ENCODE measurements at regions not wholly inside any gene's neighbourhood (a gene's known extent, or its start where the extent isn't known, plus 50 kb on each side); places are given as distances from the start of the nearest gene placed in this dataset.

- Histone ChIP-seq H3K27ac (no peak overlapping the region), H3K4me3 (ENCODE audit: low read depth, low read length) (no peak overlapping the region), H3K27me3 (ENCODE audit: insufficient read depth, low read depth, severe bottlenecking) (no peaks in the 10 kb centered on the region), H3K9me3 (ENCODE audit: severe bottlenecking) (no peaks in the 10 kb centered on the region), H3K36me3 (no peaks in the 10 kb centered on the region)
- TF ChIP-seq, protein P1, sequence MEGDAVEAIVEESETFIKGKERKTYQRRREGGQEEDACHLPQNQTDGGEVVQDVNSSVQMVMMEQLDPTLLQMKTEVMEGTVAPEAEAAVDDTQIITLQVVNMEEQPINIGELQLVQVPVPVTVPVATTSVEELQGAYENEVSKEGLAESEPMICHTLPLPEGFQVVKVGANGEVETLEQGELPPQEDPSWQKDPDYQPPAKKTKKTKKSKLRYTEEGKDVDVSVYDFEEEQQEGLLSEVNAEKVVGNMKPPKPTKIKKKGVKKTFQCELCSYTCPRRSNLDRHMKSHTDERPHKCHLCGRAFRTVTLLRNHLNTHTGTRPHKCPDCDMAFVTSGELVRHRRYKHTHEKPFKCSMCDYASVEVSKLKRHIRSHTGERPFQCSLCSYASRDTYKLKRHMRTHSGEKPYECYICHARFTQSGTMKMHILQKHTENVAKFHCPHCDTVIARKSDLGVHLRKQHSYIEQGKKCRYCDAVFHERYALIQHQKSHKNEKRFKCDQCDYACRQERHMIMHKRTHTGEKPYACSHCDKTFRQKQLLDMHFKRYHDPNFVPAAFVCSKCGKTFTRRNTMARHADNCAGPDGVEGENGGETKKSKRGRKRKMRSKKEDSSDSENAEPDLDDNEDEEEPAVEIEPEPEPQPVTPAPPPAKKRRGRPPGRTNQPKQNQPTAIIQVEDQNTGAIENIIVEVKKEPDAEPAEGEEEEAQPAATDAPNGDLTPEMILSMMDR (IDR thresholded peaks at IDR 0.05; ENCODE audit: low read depth, low read length): no peak
- no peak for DNase-seq
Measured at GRCh38 chr10:36183726-36184125, 541.6 kb upstream of the FZD8 start.

DNA sequence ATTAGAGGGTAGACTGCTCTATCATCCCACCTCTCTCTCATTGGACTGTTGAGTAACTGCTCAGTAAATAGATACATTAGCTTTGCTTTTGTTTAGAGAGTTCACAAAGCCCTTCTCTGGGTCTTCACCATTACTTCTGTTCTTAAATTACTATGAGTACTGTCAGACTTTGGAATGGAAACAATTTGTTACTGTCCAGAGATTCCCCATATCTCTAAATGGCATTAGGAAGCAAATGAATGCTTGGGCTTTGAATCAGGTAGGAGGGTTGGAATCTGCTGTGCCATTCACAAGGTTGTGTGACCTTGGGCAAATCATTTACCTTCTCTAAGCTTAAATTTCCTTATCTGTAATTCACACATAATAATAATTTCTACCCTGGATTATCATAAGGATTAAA, 541.0 kb upstream of the FZD8 start:
- Histone ChIP-seq H3K27ac (no peak overlapping the region), H3K4me3 (ENCODE audit: low read depth, low read length) (no peak overlapping the region), H3K27me3 (ENCODE audit: insufficient read depth, low read depth, severe bottlenecking) (no peaks in the 10 kb centered on the region), H3K9me3 (ENCODE audit: severe bottlenecking) (no peaks in the 10 kb centered on the region), H3K36me3 (no peaks in the 10 kb centered on the region)
- no peak for DNase-seq
- TF ChIP-seq, protein P1 (IDR thresholded peaks at IDR 0.05; ENCODE audit: low read depth, low read length): no peak

DNA sequence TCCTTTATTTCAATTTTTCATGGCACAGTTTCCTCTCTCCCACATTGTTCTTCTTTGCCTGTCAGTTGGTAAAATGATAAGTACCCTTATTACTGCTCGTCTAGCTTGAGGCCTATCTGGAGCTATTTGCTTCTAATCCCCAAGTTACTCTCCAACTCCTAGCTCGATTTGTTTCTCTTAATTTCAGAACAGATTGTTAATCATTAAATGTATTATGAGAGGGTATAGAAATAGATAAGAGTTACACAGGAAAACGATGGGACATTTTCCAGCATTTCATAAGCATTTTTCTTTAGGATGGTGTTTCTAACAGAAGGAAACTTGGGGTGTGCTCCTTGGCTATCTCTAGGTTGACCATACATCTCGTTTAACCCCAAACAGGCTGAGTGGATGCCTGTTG, 540.5 kb upstream of the FZD8 start:
- DNase-seq: no peak
- no peak overlapping the region for H3K4me3 ChIP-seq (ENCODE audit: low read depth, low read length)
- H3K9me3 ChIP-seq (ENCODE audit: severe bottlenecking): no peaks in the 10 kb centered on the region
- H3K27me3 ChIP-seq (ENCODE audit: insufficient read depth, low read depth, severe bottlenecking): no peaks in the 10 kb centered on the region
- no peak overlapping the region for H3K27ac ChIP-seq
- no peaks in the 10 kb centered on the region for H3K36me3 ChIP-seq
- TF ChIP-seq, protein P1 (IDR thresholded peaks at IDR 0.05; ENCODE audit: low read depth, low read length): no peak

DNA sequence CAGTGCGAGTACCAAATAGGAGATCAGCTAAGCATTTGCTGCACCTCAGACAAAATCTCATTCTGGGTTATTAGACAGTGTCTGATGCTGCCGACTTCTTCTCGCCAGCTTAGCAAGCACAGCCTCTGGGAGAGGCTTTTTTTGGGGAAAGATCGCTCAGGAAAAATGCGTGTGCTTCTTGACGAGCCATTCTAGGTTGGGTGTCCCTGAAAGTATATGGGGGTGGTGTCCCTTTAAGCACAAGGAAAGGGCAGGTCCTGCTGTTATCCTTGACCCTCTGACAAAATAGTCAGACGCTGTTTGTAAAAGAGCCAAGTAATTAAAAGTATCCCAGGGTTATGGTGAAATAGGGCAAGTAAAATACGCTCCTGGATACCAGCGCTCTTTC, 540.1 kb upstream of the FZD8 start:
- H3K27me3 ChIP-seq (ENCODE audit: insufficient read depth, low read depth, severe bottlenecking): no peaks in the 10 kb centered on the region
- H3K4me3 ChIP-seq (ENCODE audit: low read depth, low read length): no peak overlapping the region
- DNase-seq: no peak
- TF ChIP-seq, protein P1 (IDR thresholded peaks at IDR 0.05; ENCODE audit: low read depth, low read length): no peak
- no peak overlapping the region for H3K27ac ChIP-seq
- no peaks in the 10 kb centered on the region for H3K36me3 ChIP-seq
- H3K9me3 ChIP-seq (ENCODE audit: severe bottlenecking): no peaks in the 10 kb centered on the region

GRCh38 chr10:36181426-36182178, 539.5 kb upstream of the FZD8 start:
- Histone ChIP-seq H3K27ac (no peak overlapping the region), H3K4me3 (ENCODE audit: low read depth, low read length) (no peak overlapping the region), H3K27me3 (ENCODE audit: insufficient read depth, low read depth, severe bottlenecking) (no peaks in the 10 kb centered on the region), H3K36me3 (no peaks in the 10 kb centered on the region), H3K9me3 (ENCODE audit: severe bottlenecking) (no peaks in the 10 kb centered on the region)
- TF ChIP-seq, protein P1 (IDR thresholded peaks at IDR 0.05; ENCODE audit: low read depth, low read length): no peak
- no peak for DNase-seq

GRCh38 chr10:36178616-36179015, 536.5 kb upstream of the FZD8 start:
- Histone ChIP-seq H3K9me3 (ENCODE audit: severe bottlenecking) (no peaks in the 10 kb centered on the region), H3K27ac (no peak overlapping the region), H3K27me3 (ENCODE audit: insufficient read depth, low read depth, severe bottlenecking) (no peaks in the 10 kb centered on the region), H3K36me3 (no peaks in the 10 kb centered on the region), H3K4me3 (ENCODE audit: low read depth, low read length) (no peak overlapping the region)
- TF ChIP-seq, protein P1 (IDR thresholded peaks at IDR 0.05; ENCODE audit: low read depth, low read length): no peak
- DNase-seq: no peak
